ENCODE measurements at regions not wholly inside any gene's neighbourhood (a gene's known extent, or its start where the extent isn't known, plus 50 kb on each side); places are given as distances from the start of the nearest gene placed in this dataset.

DNA sequence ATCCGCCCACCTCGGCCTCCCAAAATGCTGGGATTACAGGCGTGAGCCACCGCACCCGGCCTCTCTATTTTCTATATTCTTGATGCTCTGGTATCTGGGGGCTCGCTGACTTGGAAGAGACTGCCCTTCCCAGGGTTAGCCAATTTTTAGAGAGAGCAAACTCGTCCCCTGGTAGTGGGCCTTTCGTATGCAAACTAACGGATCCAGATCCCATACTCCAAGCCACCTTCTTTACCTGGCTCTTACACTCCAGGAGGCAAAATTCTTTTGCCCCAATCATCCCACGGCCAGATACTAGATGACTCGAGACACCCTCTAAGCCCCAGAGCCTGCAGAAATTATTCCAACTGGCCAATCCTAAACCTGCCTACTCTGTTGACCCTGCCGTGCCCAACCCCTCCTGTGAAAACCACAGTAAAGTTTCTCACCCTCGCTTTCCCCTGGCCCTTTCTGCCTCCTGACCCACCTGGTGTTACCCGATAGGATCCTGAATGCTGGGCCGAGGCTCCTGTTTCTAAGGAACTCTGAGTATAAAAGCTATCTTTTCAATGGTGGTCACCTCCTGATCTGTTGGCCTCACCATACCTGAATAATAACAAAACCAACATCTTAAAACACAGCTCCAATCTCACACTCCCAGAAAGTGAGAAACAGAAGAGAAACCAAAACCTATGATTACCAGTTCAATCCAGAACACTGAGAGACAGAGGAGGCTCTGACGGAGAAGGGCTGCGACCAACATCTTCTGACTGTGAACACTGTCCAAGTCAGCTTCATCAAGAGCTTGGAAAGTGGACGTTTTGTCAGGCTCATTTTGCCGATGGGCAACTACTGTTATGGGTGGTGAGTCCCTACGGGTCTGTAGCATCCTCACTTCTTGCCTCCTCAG, 57.6 kb upstream of the ZNF532 start (continued):
- no peak for TF ChIP-seq GATAD2B (IDR thresholded peaks at IDR 0.05; ENCODE audit: borderline replicate concordance)
- TF ChIP-seq ZNF764 (CRISPR knock-in tag; IDR thresholded peaks at IDR 0.05; ENCODE audit: low read depth): no peak

GRCh38 chr18:58807766-58808165, 56.9 kb upstream of the ZNF532 start:
- no peaks in the 10 kb centered on the region for H3K4me1 ChIP-seq (replicated peaks in 1 of 2; ENCODE audit: control insufficient read depth in 2 of 2, insufficient read depth in 2 of 2, low read length in 2 of 2)
- no peak overlapping the region for H3K9ac ChIP-seq (ENCODE audit: insufficient read depth in 1 of 2, low read depth in 2 of 2, low read length in 2 of 2)
- ChIA-PET POLR2A (no interaction called here), CTCF (ENCODE audit: low intra/inter-chr PET ratio) (no interaction called here)
- no peak overlapping the region for H3K4me2 ChIP-seq (ENCODE audit: insufficient read depth, low read length)
- WGBS (ENCODE audit: insufficient coverage, low coverage, missing lambda C conversion rate): 27% methylated on average over 7 of the region's 10 CpGs
- no peak overlapping the region for H2AFZ ChIP-seq (ENCODE audit: low read depth, low read length)
- BruUV-seq (replicated peaks): no TSS peak
- no peaks in the 10 kb centered on the region for H4K20me1 ChIP-seq (replicated peaks; ENCODE audit: control insufficient read depth, insufficient read depth, low read length)
- H3K27me3 ChIP-seq (ENCODE audit: control insufficient read depth in 2 of 2, insufficient read depth in 2 of 2, low read length in 2 of 2): no peaks in the 10 kb centered on the region
- H3K36me3 ChIP-seq (ENCODE audit: control insufficient read depth, insufficient read depth, low read length): no peaks in the 10 kb centered on the region
- DNase-seq (ENCODE audit: extremely low read depth in 1 of 4, low spot score in 3 of 4) (no peak), ATAC-seq (no peak), FAIRE-seq (no peak)
- H3K9me1 ChIP-seq (ENCODE audit: control insufficient read depth, insufficient read depth, low read length): no peaks in the 10 kb centered on the region
- no peaks in the 10 kb centered on the region for H3K9me3 ChIP-seq (replicated peaks; ENCODE audit: control insufficient read depth, insufficient read depth, low read depth, low read length)
- intact Hi-C loops (cut with micrococcal nuclease): no loop called here
- H3K27ac ChIP-seq (ENCODE audit: extremely low read depth, low read depth, low read length): no peak overlapping the region
- in situ Hi-C loops (cut with MboI): no loop called here
- TF ChIP-seq NRF1 (conservative IDR thresholded peaks at IDR 0.05 in 1 of 2, IDR thresholded peaks at IDR 0.05 in 1 of 2) (peak; percentile 62 to 70), CEBPB (tag; IDR thresholded peaks at IDR 0.05) (no peak), PURB (CRISPR knock-in tag; IDR thresholded peaks at IDR 0.05; ENCODE audit: low read depth) (no peak), NFIC (IDR thresholded peaks at IDR 0.05) (peak; percentile 21; the same call in 1 of the 2 replicates)
- H3K4me3 ChIP-seq: no peak overlapping the region
- no peaks in the 10 kb centered on the region for H3K79me2 ChIP-seq (ENCODE audit: control insufficient read depth, insufficient read depth, low read length)
